Right lobe of liver (tissue), 4 donors: ENCODE measurements at regions not wholly inside any gene's neighbourhood (a gene's known extent, or its start where the extent isn't known, plus 50 kb on each side); places are given as distances from the start of the nearest gene placed in this dataset.

Experiments used
- POLR2A ChIP-seq: fragments of 450-650 bp; IDR thresholded peaks from one replicate; pipeline ENCODE4 v1.6.1; 2017; ENCODE audit warnings: antibody characterized with exemption, mild to moderate bottlenecking
- TF ChIP-seq, protein P1 (sequence below), 4 donors: fragments of 200-600 bp in 3 of 4; fragments of 450-650 bp in 1 of 4; IDR thresholded peaks; one replicate each; pipeline versions ENCODE4 v1.5.1 to v1.8.0; 2016 to 2022; ENCODE audit warnings: antibody characterized with exemption in 4 of 4, mild to moderate bottlenecking in 2 of 4
- donor health status: DM: no; HTN: no; CAD: no.
- donor health status: DM: no; HTN: no; CAD: no.
- donor health status: DM: no; HTN: yes; CAD: no.

DNA sequence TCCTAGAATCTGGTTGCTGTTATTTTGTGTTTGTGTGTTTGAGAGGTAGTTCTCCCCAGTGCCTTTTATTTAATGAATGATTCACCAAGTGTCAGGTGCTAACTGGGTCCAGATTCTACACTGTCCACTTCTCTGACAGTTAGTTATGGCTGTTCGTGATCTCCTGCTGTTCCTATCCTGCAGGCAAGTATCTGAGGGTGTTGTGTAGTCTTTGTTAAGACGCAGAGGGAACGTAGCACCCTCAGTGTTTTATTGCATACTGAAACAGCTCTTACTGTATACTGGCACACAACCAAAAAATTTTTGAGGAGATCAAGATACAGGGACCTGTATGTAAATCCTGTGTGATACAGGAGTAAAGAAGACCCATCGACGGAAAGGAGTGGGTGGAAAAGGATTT, 1271.3 kb downstream of the ROBO1 start:
- TF ChIP-seq, protein P1, sequence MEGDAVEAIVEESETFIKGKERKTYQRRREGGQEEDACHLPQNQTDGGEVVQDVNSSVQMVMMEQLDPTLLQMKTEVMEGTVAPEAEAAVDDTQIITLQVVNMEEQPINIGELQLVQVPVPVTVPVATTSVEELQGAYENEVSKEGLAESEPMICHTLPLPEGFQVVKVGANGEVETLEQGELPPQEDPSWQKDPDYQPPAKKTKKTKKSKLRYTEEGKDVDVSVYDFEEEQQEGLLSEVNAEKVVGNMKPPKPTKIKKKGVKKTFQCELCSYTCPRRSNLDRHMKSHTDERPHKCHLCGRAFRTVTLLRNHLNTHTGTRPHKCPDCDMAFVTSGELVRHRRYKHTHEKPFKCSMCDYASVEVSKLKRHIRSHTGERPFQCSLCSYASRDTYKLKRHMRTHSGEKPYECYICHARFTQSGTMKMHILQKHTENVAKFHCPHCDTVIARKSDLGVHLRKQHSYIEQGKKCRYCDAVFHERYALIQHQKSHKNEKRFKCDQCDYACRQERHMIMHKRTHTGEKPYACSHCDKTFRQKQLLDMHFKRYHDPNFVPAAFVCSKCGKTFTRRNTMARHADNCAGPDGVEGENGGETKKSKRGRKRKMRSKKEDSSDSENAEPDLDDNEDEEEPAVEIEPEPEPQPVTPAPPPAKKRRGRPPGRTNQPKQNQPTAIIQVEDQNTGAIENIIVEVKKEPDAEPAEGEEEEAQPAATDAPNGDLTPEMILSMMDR (IDR thresholded peaks at IDR 0.05) = no peak
- TF ChIP-seq POLR2A = no peak
